H1 (cell line): ENCODE measurements at regions not wholly inside any gene's neighbourhood (a gene's known extent, or its start where the extent isn't known, plus 50 kb on each side); places are given as distances from the start of the nearest gene placed in this dataset.

Source experiments
- GABPA ChIP-seq: IDR thresholded peaks from 2 replicates; pipeline ENCODE4 v1.6.1; 2011; ENCODE audit warnings: mild to moderate bottlenecking, low read length, moderate library complexity, borderline replicate concordance; ENCODE audit not compliant: insufficient read depth
- TF ChIP-seq, protein P1 (sequence below), 3 experiments: IDR thresholded peaks; 1 replicate in 2 of 3; 2 replicates in 1 of 3; pipeline versions ENCODE4 v1.5.1 to v1.6.1; 2011; ENCODE audit warnings: low read length in 3 of 3, mild to moderate bottlenecking in 3 of 3, inconsistent platforms in 2 of 3, low read depth in 1 of 3, moderate library complexity in 1 of 3; ENCODE audit not compliant: insufficient read depth in 1 of 3; ENCODE audit errors: control extremely low read depth in 1 of 3

- TF ChIP-seq, protein P1, sequence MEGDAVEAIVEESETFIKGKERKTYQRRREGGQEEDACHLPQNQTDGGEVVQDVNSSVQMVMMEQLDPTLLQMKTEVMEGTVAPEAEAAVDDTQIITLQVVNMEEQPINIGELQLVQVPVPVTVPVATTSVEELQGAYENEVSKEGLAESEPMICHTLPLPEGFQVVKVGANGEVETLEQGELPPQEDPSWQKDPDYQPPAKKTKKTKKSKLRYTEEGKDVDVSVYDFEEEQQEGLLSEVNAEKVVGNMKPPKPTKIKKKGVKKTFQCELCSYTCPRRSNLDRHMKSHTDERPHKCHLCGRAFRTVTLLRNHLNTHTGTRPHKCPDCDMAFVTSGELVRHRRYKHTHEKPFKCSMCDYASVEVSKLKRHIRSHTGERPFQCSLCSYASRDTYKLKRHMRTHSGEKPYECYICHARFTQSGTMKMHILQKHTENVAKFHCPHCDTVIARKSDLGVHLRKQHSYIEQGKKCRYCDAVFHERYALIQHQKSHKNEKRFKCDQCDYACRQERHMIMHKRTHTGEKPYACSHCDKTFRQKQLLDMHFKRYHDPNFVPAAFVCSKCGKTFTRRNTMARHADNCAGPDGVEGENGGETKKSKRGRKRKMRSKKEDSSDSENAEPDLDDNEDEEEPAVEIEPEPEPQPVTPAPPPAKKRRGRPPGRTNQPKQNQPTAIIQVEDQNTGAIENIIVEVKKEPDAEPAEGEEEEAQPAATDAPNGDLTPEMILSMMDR (IDR thresholded peaks at IDR 0.05; ENCODE audit: control extremely low read depth in 1 of 3, insufficient read depth in 1 of 3, low read depth in 1 of 3, low read length in 3 of 3), result no peak
- no peak for TF ChIP-seq GABPA
These were observed 102.5 kb upstream of the SSTR1 start for GRCh38 chr14:38105106-38105702.
